Osteocyte (in vitro differentiated cells): ENCODE measurements at regions not wholly inside any gene's neighbourhood (a gene's known extent, or its start where the extent isn't known, plus 50 kb on each side); places are given as distances from the start of the nearest gene placed in this dataset.

ENCODE experiments used
- DNase-seq: peaks from one replicate; pipeline ENCODE4 v3.0.0; 2021; ENCODE audit warnings: mixed read lengths; ENCODE audit not compliant: unreplicated experiment; ENCODE audit errors: extremely low spot score
- H3K27ac Mint-ChIP-seq: one replicate; pipeline ENCODE4 v1.8.0; 2021; ENCODE audit warnings: mild to moderate bottlenecking, mixed read lengths; ENCODE audit not compliant: unreplicated experiment
- H3K27me3 Mint-ChIP-seq: one replicate; pipeline ENCODE4 v1.8.0; 2021; ENCODE audit warnings: mixed read lengths; ENCODE audit not compliant: unreplicated experiment
- H3K36me3 Mint-ChIP-seq: one replicate; pipeline ENCODE4 v1.8.0; 2021; ENCODE audit warnings: mixed read lengths; ENCODE audit not compliant: unreplicated experiment
- H3K4me1 Mint-ChIP-seq: one replicate; pipeline ENCODE4 v1.8.0; 2021; ENCODE audit warnings: mixed read lengths; ENCODE audit not compliant: unreplicated experiment
- H3K4me3 Mint-ChIP-seq: one replicate; pipeline ENCODE4 v1.8.0; 2021; ENCODE audit warnings: mild to moderate bottlenecking, moderate library complexity, mixed read lengths; ENCODE audit not compliant: unreplicated experiment
- H3K9me3 Mint-ChIP-seq: one replicate; pipeline ENCODE4 v1.8.0; 2021; ENCODE audit warnings: mixed read lengths; ENCODE audit not compliant: unreplicated experiment
- CTCF ChIP-seq: fragments of 200-600 bp; sonication (generic); IDR thresholded peaks from 2 replicates; pipeline ENCODE4 v1.5.0; 2021; ENCODE audit warnings: antibody characterized with exemption, mild to moderate bottlenecking, moderate library complexity

GRCh38 chr22:49244466-49245420 lies 582.9 kb downstream of the BRD1 start:
- Mint-ChIP-seq H3K4me1 (no peaks in the 10 kb centered on the region), H3K27me3 (no peaks in the 10 kb centered on the region), H3K9me3 (peaks cover 7% of the 10 kb centered on the region), H3K36me3 (no peaks in the 10 kb centered on the region), H3K27ac (no peak overlapping the region), H3K4me3 (no peak overlapping the region)
- DNase-seq = peak; percentile 83
- TF ChIP-seq CTCF = no peak

GRCh38 chr22:49243965-49244364 lies 583.7 kb downstream of the BRD1 start:
- Mint-ChIP-seq H3K4me3 (no peak overlapping the region), H3K4me1 (no peaks in the 10 kb centered on the region), H3K27ac (no peak overlapping the region), H3K9me3 (peaks cover 7% of the 10 kb centered on the region), H3K27me3 (no peaks in the 10 kb centered on the region), H3K36me3 (no peaks in the 10 kb centered on the region)
- no peak for TF ChIP-seq CTCF
- peak; percentile 66 for DNase-seq

- Mint-ChIP-seq H3K9me3 (peaks cover 7% of the 10 kb centered on the region), H3K36me3 (no peaks in the 10 kb centered on the region), H3K27ac (no peak overlapping the region), H3K4me1 (no peaks in the 10 kb centered on the region), H3K4me3 (no peak overlapping the region), H3K27me3 (no peaks in the 10 kb centered on the region)
- no peak for DNase-seq
- no peak for TF ChIP-seq CTCF
These were observed 584.3 kb downstream of the BRD1 start for GRCh38 chr22:49243335-49243734.

- H3K4me3 Mint-ChIP-seq = no peak overlapping the region
- no peaks in the 10 kb centered on the region for H3K36me3 Mint-ChIP-seq
- H3K9me3 Mint-ChIP-seq = peaks cover 7% of the 10 kb centered on the region
- H3K4me1 Mint-ChIP-seq = no peaks in the 10 kb centered on the region
- no peak for TF ChIP-seq CTCF
- H3K27me3 Mint-ChIP-seq = no peaks in the 10 kb centered on the region
- no peak for DNase-seq
- H3K27ac Mint-ChIP-seq = no peak overlapping the region
These were observed 585.2 kb downstream of the BRD1 start for GRCh38 chr22:49242480-49242879.

GRCh38 chr22:49241174-49241851 lies 586.4 kb downstream of the BRD1 start:
- no peak for TF ChIP-seq CTCF

More at GRCh38 chr22:49241174-49241851, 586.4 kb downstream of the BRD1 start:
- Mint-ChIP-seq H3K27ac (no peak overlapping the region), H3K9me3 (peaks cover 3% of the 10 kb centered on the region), H3K27me3 (no peaks in the 10 kb centered on the region), H3K4me3 (no peak overlapping the region), H3K4me1 (no peaks in the 10 kb centered on the region), H3K36me3 (no peaks in the 10 kb centered on the region)
- no peak for DNase-seq
